ENCODE measurements at regions not wholly inside any gene's neighbourhood (a gene's known extent, or its start where the extent isn't known, plus 50 kb on each side); places are given as distances from the start of the nearest gene placed in this dataset.

DNA sequence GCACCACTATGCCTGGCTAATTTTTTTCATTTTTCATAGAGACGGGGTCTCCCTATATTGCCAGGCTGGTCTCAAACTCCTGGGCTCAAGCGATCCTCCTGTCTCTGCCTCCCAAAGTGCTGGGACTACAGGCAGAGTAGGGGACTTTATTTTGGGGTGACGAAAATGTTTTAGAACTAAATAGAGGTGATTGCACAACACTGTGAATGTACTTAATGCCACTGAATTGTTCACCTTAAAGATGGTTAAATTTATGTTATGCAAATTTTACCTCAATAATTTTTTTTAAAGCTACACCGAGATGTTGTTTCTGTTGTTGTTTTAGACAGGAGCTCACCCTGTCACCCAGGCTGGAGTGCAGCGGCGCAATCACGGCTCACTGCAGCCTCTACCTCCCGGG, 111.9 kb upstream of the SEC14L1 start:
- TF ChIP-seq, protein P1, sequence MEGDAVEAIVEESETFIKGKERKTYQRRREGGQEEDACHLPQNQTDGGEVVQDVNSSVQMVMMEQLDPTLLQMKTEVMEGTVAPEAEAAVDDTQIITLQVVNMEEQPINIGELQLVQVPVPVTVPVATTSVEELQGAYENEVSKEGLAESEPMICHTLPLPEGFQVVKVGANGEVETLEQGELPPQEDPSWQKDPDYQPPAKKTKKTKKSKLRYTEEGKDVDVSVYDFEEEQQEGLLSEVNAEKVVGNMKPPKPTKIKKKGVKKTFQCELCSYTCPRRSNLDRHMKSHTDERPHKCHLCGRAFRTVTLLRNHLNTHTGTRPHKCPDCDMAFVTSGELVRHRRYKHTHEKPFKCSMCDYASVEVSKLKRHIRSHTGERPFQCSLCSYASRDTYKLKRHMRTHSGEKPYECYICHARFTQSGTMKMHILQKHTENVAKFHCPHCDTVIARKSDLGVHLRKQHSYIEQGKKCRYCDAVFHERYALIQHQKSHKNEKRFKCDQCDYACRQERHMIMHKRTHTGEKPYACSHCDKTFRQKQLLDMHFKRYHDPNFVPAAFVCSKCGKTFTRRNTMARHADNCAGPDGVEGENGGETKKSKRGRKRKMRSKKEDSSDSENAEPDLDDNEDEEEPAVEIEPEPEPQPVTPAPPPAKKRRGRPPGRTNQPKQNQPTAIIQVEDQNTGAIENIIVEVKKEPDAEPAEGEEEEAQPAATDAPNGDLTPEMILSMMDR (conservative IDR thresholded peaks at IDR 0.05 in 1 of 2, IDR thresholded peaks at IDR 0.05 in 1 of 2; ENCODE audit: extremely low read depth in 1 of 2, insufficient read depth in 1 of 2, low read depth in 1 of 2, low read length in 2 of 2) = no peak
- TF ChIP-seq EZH2 (IDR thresholded peaks at IDR 0.05; ENCODE audit: borderline replicate concordance, low read length) = no peak

All from mammary epithelial cell (primary cell).